HG03175 (cell line): ENCODE measurements at regions not wholly inside any gene's neighbourhood (a gene's known extent, or its start where the extent isn't known, plus 50 kb on each side); places are given as distances from the start of the nearest gene placed in this dataset.
"Not testable (repeated sequence)": the region's sequence is repeated elsewhere in the genome, so short reads cannot be mapped to it uniquely, and the experiment has no call there.

Source experiments
- ATAC-seq: cut with Tn5 transposase; IDR thresholded peaks from one replicate; pipeline ENCODE4 v1.9.1; 2021; ENCODE audit warnings: mild to moderate bottlenecking, moderate library complexity; ENCODE audit not compliant: unreplicated experiment

DNA sequence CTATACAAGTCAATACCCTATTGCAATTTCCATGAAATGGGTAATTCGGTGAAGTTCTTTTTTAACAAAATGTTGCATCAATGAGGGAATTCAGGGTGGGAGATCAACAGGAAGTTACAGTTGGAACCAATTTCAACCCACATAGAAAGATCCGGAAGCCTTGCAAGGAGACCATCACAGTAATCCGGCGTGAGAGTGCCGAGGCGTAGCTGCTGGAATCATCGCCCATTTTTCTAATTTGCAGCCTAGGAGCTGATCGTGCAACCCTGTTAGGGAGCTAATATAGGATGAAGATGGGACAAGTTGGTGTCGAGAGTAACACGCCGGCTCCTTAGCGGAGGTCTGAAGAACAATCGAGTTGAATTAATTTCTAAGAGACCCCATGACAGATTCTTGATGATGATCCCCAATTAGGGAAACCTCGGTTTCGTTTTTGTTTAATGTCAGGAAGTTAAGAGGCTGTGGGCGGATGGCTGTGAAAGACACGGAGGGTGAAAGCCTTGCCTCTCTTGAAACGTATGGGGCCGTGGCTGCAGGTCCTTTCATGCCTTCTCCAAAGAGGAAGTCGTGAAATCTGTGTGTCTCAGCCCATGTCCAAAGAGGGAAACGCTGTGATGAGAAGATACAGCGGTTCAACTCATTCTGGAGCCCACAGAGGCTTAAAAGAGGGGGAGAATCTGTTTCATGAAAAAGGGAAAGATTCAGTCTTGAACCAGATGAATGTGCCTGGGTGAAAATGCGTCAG lies 51.2 kb upstream of the CARD11 start:
- peak; percentile 71 for ATAC-seq

DNA sequence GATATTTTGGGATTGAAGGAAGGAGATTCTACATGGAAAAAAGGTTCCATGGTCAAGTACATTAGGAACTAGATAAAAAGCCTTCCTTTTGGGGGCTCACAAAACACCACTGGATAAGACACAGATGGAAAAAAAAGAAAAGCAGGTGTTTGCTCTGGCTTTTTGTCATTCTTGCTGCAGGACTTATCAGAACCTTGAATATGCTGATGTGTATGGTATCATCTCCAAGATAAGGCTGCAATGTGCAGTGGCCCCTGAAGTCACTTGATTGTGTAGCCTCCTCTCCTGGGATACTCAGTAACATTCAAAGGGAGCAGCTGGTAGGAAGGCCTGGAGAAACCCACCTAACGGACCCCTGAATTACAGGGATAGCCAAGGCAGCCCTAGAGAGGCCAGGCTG lies 54.1 kb upstream of the CARD11 start:
- ATAC-seq: no peak

DNA sequence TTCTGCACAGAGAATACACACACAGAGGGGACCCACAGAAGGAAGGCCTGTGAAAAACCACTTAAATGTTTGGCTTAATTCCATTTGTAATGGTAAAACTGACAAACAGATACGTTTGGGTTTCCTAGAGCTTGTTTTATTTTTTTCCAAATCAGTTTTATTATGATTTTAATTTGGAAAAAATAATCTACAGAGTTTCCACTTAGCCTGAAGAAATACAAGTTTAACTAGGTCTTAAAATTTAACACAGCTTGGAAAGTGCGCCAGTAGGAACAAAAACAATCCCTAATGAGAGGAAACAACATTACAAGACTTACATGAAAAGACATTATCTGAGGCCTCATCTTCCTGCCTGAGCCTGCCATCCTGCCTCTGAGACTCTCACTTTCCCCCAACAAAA lies 58.5 kb upstream of the CARD11 start:
- no peak for ATAC-seq

DNA sequence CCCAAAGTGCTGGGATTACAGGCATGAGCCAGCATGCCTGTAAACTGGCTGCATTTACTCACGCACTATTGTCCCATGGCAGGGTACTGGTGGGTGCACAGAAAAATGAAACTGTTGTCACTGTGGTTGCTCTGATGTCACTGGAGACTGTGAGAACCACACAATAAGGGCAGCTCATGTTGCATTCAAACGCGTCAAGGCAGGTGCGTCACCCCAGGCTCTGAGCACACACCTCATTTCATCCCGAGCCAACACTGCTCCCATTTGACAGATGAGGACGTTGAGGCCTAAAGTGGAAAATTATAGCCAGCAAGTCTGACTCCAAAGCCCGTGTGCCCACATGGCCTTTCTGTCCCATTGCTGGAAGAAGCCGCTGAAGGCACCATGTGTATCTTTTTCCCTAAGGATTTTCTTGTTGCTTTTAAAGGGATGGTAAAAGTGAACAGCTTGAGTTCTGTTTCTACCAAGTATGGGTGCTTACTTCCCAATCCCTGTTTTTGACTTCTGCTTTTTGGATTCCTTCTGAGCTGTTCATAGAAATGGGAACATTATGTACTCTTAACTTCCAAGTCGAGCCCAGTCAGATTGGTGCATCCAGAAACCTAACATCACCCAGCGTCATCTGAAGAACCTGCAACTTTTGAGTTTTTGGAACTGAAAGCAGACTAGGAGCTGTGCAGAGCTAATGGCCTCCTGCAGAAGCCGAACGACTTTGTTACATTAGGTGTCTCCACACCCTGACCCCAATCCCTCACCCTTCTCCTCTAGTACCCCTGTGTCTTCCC lies 60.1 kb upstream of the CARD11 start:
- ATAC-seq: no peak

DNA sequence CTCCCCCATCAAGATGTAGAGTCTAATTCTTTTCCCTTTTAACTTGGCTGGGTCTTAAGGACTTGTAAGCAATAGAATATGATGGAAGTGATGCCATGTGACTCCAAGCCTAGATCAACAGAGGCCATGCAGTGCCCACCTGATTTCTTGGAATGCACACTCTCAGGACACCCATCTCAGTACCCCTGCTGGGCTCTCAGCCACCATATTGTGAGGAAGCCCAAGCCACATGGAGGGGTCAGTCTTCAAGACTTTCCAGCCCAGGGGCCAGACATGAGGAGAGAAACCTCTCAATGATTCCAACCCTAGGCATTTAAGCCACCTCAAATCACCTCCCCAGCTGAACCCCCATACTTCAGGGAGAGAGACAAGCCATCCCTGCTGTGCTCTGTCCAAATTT lies 62.2 kb upstream of the CARD11 start:
- no peak for ATAC-seq

DNA sequence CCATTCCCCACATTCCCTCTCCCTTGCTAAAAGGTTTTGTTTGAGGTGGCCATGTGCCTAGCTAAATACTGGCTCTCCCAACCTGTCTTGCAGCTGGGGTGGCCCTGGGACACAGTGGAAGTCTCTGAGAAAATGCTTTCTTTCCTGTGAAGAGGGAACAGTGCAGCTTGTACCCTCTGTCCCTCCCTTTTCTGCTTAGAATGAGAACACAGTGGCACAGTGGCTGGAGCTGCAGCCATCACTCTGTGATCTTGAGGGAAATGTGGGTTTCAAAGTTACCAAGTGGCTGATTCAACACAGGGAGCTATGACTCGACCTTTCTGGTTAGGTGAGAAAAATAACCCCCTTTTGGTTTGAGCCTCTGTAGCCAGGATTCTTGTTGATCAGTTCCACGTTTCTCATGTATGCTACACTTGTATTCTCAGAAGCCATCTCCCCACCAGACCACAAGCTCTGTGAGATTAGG lies 62.7 kb upstream of the CARD11 start:
- no peak for ATAC-seq

DNA sequence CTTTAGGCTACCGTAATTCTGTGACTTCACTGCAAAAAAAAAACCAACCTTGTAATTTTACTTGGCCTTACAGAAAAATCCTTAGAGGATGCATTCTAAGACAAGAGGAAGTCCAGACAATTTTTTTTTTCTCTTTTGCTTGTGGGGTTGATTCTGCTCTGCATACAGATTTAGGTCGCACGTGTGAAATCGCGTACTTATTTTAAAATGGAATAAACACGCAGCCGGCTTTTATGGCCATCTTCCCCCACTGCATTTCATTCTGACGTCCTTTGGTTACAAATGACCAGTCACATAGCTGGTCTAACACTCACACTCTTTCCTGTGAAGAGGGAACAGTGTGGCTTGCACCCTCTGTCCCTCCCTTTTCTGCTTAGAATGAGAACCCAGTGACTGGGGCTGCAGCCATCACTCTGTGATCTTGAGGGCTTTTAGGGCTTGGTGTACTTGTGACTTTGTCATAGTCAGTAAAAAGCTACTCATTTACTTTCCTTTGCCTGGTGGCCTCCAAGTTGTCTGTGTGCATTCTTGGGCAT lies 63.6 kb upstream of the CARD11 start:
- ATAC-seq: no peak

DNA sequence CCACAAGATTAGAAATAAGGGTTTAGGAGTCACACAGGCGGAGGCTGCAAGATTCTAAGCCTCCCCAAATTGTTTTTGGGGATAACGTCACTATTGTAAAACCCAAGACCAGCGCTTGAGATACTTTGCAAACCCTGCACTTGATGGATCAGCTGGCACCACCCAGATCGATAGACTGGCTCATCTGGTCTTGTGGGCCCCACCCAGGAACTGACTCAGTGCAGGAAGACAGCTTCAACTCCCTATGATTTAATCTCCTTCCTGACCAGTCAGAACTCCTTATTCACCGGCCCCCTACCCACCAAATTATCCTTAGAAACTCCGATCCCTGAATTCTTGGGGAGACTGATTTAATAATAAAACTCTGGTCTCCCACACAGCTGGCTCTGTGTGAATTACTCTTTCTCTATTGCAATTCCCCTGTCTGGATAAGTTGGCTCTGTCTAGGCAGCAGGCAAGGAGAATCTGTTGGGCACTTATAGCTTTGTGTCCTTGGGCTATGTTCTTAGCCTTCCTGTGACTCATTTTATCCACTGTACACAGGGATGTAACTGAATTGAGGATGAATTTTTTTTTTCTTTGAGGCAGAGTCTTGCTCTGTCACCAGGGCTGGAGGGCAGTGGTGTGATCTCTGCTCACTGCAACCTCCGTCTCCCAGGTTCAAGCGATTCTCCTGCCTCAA lies 64.4 kb upstream of the CARD11 start:
- no peak for ATAC-seq

DNA sequence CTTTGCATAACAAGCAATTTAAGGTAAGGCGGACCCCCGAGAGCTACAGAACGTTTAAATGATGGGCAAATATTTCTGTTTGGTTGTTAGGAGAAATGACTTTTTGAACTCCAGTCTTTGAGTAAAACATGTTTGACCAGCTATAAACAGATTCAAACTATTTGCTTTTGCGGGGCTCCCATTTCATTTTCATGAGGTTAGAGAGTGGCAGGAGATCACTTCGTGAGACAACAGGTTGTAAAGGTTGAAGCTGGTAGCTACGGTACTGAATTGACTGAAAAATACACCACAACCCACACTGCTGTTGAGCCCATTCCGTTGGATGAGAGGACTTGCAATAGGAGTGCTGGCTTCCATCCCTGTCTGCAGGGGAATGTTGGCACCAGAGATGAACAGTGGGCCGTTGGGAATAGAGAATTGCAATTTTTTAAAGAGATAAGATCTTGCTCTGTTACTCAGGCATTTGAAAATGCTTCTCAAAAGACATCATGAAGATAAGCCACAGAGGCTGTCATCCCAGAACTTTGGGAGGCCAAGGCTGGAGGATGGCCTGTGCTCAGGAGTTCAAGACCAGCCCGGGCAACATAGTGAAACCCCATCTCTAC lies 65.7 kb upstream of the CARD11 start:
- no peak for ATAC-seq

DNA sequence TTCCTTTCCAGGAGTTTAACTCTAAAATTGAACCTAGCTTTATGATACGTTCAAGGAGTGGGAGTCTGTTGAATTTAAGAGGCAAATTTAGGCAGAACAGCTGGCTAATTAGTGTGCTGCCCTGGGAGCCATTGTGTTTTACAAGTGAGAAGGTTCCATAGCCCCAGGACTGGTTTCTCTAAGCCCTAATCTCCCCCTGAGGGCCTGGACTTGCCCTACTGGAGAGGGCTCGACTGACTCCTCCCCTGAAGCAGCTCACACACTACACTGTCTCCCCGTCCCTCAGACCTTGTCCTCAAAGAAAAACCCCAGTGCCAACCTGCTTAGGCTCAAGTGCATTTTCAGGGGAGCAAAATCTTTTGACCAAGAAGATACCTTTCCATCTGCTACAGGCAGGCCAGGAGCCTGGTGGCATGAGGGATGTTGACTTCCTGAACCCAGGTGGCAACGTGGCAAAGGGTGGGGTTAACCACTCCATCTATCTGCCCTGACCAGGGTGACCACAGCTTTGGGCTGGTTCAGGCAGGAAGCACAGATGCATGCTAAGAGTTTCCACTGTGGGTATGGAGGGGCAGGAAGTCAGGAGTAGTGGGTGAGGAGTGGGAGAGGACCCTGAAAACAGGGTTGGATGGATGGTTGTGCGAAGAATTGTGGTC lies 68.9 kb upstream of the CARD11 start:
- ATAC-seq: no peak

DNA sequence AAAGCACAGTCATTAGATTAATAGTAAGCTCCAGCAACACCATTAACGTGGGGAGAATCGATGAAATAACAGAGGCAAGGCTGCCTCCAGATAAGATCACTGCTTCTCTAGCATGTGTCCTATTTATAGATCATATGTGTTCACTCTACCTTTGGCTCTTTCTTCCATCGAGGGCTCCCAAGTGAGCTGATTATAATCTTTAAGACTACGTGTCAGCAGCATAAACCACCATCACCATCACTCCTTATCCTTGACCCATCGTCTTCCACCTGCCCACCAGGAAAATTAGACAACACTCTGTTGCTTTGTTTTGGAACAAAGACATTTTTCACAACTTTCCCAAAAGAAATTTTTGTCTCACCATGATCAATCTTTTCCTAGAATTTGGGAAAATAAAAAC lies 71.2 kb upstream of the CARD11 start:
- ATAC-seq: no peak

DNA sequence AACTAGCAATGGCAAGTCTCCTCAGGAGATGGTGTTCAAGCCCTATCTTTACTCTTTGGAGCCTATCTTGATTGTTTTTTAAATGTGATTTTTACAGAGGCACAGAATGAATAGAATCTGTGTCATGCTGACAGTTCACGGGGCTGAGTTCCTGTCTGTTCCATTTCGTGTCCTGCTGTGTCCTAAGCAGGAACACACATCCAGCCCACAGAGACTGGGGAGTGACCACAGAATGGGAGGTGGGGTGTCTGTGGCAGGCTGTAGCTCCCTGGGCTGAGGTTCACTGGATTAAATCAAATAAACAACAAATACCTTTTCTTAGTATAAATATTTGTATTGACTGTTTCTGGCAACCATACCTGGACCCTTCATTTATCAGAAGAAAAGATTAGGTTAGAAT lies 73.4 kb upstream of the CARD11 start:
- no peak for ATAC-seq

DNA sequence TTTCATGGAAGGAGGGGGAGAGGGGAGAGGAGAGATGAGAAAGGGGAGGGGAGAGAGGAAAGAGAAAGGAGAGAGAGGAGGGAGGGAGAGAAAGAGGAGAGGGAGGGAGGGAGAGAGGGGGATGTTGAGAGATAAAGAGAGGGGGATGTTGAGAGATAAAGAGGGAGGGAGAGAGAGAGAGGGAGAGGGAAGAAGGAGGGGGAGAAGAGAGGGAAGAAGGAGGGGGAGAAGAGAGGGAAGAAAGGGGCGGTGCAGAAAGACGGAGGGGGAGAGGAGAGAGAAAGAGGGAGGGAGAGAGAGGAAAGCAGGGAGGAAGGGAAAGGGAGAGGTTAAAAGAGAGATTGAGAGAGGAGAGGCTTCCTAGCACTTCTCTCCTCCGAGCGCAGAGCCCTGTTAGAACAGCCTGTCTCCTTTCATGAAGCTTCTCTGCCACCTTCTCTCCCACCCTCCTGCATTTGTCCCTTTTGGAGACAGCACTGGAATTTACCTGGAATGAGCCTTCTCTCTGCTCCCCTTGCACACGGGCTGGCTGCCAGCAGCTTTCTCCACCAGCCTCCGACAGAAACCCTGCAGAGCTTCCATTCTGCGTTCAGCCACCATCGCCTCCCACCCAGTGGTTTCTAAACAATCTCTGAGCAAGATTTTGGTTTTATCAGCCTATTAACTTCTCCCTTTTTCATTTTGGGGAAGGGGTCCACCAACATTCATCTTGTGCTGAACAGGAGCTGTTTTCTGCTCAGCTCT lies 74.0 kb upstream of the CARD11 start:
- ATAC-seq: no peak

DNA sequence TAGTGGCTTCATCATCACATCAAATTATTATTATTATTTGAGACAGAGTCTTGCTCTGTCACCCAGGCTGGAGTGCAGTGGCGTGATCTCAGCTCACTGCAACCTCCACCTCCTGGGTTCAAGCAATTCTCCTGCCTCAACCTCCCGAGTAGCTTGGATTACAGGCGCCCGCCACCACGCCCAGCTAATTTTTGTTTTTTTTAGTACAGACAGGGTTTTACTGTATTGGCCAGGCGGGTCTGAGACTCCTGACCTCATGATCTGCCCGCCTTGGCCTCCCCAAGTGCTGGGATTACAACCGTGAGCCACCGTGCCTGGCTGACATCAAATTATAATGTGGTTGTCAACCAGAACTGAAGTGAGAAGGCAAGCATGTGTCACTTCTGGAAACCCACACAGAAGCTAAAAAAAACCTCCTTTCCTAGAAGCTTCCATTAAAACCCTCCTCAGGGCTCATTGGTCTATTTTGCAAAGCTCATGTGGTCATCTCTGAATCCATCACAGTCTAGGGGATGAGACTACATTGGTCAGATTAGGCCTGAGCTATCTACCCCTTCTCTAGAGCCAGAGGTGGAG lies 75.8 kb upstream of the CARD11 start:
- ATAC-seq: not testable (repeated sequence)

DNA sequence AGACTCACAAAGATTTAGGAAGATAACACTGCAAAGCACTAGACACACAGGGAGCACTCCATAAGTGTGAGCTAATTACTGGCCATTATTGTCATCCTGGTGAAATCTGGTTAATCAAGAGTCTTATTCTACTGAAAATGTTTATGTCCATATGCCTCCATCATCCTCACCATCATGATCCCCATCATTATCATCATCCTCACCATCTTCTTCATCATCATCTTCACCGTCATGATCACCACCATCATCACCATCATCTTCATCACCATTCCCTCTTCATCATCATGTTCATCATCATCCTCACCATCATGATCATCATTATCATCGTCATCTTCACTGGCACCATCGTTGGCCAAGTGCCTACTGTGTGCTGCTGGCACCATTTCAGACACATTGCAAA lies 76.3 kb upstream of the CARD11 start:
- no peak for ATAC-seq

DNA sequence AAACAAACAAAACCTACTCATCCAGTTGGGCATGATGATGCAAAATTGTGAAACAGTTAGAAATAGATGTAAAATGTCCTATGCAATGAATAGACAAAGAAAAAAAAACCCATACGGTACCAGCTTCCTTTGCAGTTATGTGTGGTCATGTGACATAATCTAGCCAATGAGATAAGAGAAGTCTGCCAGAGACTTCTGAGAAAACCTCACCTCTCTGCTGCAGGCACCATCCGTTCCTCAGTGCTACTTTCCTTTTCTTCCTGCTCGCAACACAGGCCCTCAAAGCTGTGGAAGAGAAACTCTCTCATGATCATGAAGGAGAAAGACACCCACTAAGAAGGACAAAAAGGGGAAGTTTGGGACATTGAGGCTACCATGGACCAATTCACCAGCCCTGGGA lies 76.8 kb upstream of the CARD11 start:
- ATAC-seq: no peak

DNA sequence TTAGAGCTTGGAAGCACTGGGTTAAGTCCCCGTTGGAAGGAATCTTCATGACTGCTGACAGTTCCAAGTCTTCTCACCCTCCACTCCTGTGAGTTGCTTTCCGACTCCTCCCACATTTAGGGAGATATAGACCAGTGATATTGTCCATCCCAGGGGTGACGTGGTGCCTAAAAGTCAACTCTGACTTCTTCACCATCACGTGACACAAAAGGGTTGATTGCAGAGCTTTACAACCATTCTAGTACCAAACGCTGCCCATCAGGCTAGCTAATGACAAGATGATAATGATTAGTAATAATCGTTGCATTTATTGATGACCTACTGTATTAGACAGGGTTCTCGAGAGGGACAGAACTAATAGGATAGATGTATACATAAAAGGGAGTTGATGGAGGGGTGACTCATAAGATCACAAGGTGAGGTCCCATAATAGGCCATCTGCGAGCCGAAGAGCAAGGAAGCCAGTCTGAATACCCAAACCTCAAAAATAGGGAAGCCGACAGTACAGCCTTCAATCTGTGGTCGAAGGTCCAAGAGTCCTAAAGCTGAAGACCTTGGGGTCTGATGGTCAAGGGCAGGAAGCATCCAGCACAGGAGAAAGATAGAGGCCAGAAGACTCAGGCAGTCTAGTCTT lies 85.3 kb upstream of the CARD11 start:
- ATAC-seq: no peak

DNA sequence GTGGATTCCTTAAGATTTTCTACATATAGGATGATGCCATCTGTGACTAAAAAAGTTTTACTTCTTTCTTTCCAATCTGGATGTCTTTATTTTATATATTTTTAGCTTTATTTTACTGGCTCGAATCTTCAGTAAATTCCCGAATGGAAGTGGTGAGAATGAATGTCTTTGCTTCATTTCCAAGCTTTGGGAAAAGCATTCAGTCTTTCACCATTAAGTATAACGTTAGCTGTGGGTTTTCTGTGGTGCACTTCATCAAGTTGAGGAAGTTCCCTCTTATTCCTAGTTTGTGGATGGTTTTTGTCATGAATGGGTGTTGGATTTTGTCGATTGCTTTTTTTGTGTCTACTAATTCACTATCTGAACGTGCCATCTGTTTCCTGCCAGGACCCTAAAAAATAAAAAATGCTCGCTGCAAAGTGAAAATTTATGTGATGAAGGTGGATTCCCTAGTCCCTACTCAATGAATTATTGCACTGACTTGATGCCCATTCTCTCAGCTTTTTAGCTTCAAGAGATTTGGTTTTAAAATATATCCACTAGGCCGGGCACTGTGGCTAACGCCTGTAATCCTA lies 90.2 kb upstream of the CARD11 start:
- no peak for ATAC-seq

DNA sequence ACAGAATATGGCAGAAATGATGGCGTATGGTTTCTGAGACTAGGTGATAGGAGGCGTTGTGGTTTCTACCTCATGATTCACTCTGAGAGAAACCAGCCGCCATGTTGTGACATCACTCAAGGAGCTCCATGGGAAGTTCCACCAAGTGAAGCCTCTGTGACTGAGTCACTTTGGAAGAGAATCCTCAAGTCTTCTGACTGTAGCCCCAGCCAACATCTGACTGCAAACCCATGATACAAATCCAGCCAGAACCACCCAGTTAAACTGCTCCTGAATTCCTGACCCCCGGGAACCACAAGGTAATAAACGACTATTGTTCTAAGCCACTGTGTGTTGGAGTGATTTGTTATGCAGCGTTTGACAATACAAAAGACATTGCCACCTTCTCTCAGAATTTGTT lies 91.1 kb upstream of the CARD11 start:
- ATAC-seq: no peak
